H1 (cell line): ENCODE measurements at regions not wholly inside any gene's neighbourhood (a gene's known extent, or its start where the extent isn't known, plus 50 kb on each side); places are given as distances from the start of the nearest gene placed in this dataset.
"Not testable (repeated sequence)": the region's sequence is repeated elsewhere in the genome, so short reads cannot be mapped to it uniquely, and the experiment has no call there.

Source experiments
- CTCF ChIA-PET: fragments of 300-600 bp; sonication (Branson Sonifier 250); formaldehyde crosslinking; loops from one replicate; lab custom pipeline; 2021; ENCODE audit not compliant: partially characterized antibody; lab: Charles Lee
- POLR2A ChIA-PET: fragments of 300-600 bp; sonication (Branson Sonifier 250); formaldehyde crosslinking; loops from one replicate; lab custom pipeline; 2021; ENCODE audit warnings: inconsistent platforms; ENCODE audit not compliant: partially characterized antibody; lab: Charles Lee
- DNase-seq, 2 experiments: peaks; one replicate each; pipeline versions ENCODE4 v3.0.0 to v3.0.0-alpha.2; 2010 to 2022; ENCODE audit warnings: low spot score in 2 of 2, low read depth in 1 of 2, mixed read lengths in 1 of 2
- FAIRE-seq: peaks from 2 replicates; lab custom pipeline; 2011; peaks lifted over from hg19 to GRCh38; lab: Jason Lieb, UNC
- H2AFZ ChIP-seq: 2 replicates; pipeline ENCODE4 v1.8.1; 2012; ENCODE audit warnings: low read length, inconsistent platforms
- H2AK5ac ChIP-seq: 2 replicates; pipeline ENCODE4 v1.6.1; 2013; ENCODE audit warnings: low read depth, low read length
- H2BK120ac ChIP-seq: replicated peaks from 2 replicates; pipeline ENCODE3; 2013; ENCODE audit warnings: low read depth, low read length, inconsistent platforms
- H2BK12ac ChIP-seq: 2 replicates; pipeline ENCODE4 v1.6.1; 2013; ENCODE audit warnings: low read depth, low read length
- H2BK15ac ChIP-seq: 2 replicates; pipeline ENCODE4 v1.6.1; 2013; ENCODE audit warnings: low read length
- H2BK20ac ChIP-seq: 2 replicates; pipeline ENCODE4 v1.6.1; 2013; ENCODE audit warnings: low read length
- H2BK5ac ChIP-seq: 2 replicates; pipeline ENCODE4 v1.6.1; 2013; ENCODE audit warnings: low read depth, low read length
- H3K14ac ChIP-seq: 2 replicates; pipeline ENCODE4 v1.6.1; 2013; ENCODE audit warnings: inconsistent platforms; ENCODE audit not compliant: insufficient read length
- H3K18ac ChIP-seq: 2 replicates; pipeline ENCODE4 v1.6.1; 2013; ENCODE audit warnings: low read length; ENCODE audit errors: extremely low read depth
- H3K23ac ChIP-seq: 2 replicates; pipeline ENCODE4 v1.6.1; 2013; ENCODE audit warnings: inconsistent platforms; ENCODE audit not compliant: insufficient read length
- H3K23me2 ChIP-seq: 2 replicates; pipeline ENCODE4 v1.6.1; 2013; ENCODE audit warnings: low read depth, low read length
- H3K27ac ChIP-seq: 2 replicates; pipeline ENCODE4 v1.6.1; 2011; ENCODE audit warnings: low read depth, low read length, inconsistent platforms
- H3K27me3 ChIP-seq, 4 experiments: replicated peaks in 1 of 4; 1 replicate in 1 of 4; 2 replicates in 3 of 4; pipeline versions ENCODE4 v1.6.1 to v1.8.1; 2011 to 2013; ENCODE audit warnings: low read length in 3 of 4, mild to moderate bottlenecking in 3 of 4, inconsistent platforms in 2 of 4, mixed read lengths in 2 of 4, moderate library complexity in 1 of 4; ENCODE audit not compliant: control insufficient read depth in 3 of 4, insufficient read depth in 3 of 4; ENCODE audit errors: extremely low read depth in 1 of 4
- H3K36me3 ChIP-seq, 4 experiments: 2 replicates each; pipeline versions ENCODE4 v1.6.1 to v1.8.1; 2011 to 2013; ENCODE audit warnings: mild to moderate bottlenecking in 4 of 4, low read length in 3 of 4, moderate library complexity in 2 of 4, control low read depth in 1 of 4, inconsistent platforms in 1 of 4; ENCODE audit not compliant: insufficient read depth in 4 of 4, control insufficient read depth in 2 of 4
- H3K4ac ChIP-seq: replicated peaks from 2 replicates; pipeline ENCODE3; 2013; ENCODE audit warnings: low read length, low read depth, mixed read lengths, inconsistent platforms; ENCODE audit not compliant: insufficient read length
- H3K4me1 ChIP-seq, 4 experiments: replicated peaks in 1 of 4; 1 replicate in 1 of 4; 2 replicates in 3 of 4; pipeline versions ENCODE4 v1.6.1 to v1.8.1; 2011 to 2013; ENCODE audit warnings: low read length in 3 of 4, inconsistent platforms in 2 of 4, mixed read lengths in 1 of 4; ENCODE audit not compliant: insufficient read depth in 4 of 4, control insufficient read depth in 3 of 4
- H3K4me2 ChIP-seq, 2 experiments: 2 replicates each; pipeline versions ENCODE4 v1.6.1 to v1.8.1; 2011 to 2013; ENCODE audit warnings: low read depth in 2 of 2, low read length in 2 of 2, control low read depth in 1 of 2, inconsistent platforms in 1 of 2, mild to moderate bottlenecking in 1 of 2; ENCODE audit not compliant: insufficient read depth in 1 of 2
- H3K4me3 ChIP-seq, 4 experiments: fragments of 200-600, 300-600 bp in 1 of 4; sonication (generic), shearing (Covaris generic), sonication (Bioruptor Twin) in 1 of 4; 2 replicates each; pipeline versions ENCODE4 v1.5.1 to v1.8.1; 2011 to 2016; ENCODE audit warnings: low read length in 4 of 4, low read depth in 3 of 4, control low read depth in 2 of 4, inconsistent platforms in 2 of 4, mild to moderate bottlenecking in 2 of 4, mixed read lengths in 1 of 4, moderate library complexity in 1 of 4; ENCODE audit not compliant: insufficient read depth in 2 of 4; ENCODE audit errors: extremely low read depth in 1 of 4
- H3K56ac ChIP-seq: replicated peaks from 2 replicates; pipeline ENCODE3; 2013; ENCODE audit warnings: low read depth, mild to moderate bottlenecking, mixed read lengths, low read length, inconsistent platforms; ENCODE audit not compliant: insufficient read length
- H3K79me1 ChIP-seq: 2 replicates; pipeline ENCODE4 v1.6.1; 2013; ENCODE audit warnings: low read depth, low read length, control low read depth
- H3K79me2 ChIP-seq, 2 experiments: 2 replicates each; pipeline versions ENCODE4 v1.6.1 to v1.8.1; 2012 to 2013; ENCODE audit warnings: low read length in 2 of 2, mild to moderate bottlenecking in 2 of 2, inconsistent platforms in 1 of 2; ENCODE audit not compliant: insufficient read depth in 2 of 2, control insufficient read depth in 1 of 2
- H3K9ac ChIP-seq, 4 experiments: replicated peaks in 1 of 4; 1 replicate in 1 of 4; 2 replicates in 3 of 4; pipeline versions ENCODE4 v1.6.1 to v1.8.1; 2011 to 2013; ENCODE audit warnings: low read depth in 3 of 4, low read length in 3 of 4, control low read depth in 2 of 4, mild to moderate bottlenecking in 2 of 4, moderate library complexity in 2 of 4, inconsistent platforms in 1 of 4; ENCODE audit errors: extremely low read depth in 1 of 4
- H3K9me3 ChIP-seq, 2 experiments: 2 replicates each; pipeline versions ENCODE4 v1.6.1 to v1.8.1; 2012 to 2013; ENCODE audit warnings: mild to moderate bottlenecking in 2 of 2, moderate library complexity in 2 of 2, control low read depth in 1 of 2, inconsistent platforms in 1 of 2, low read depth in 1 of 2, low read length in 1 of 2, mixed read lengths in 1 of 2; ENCODE audit not compliant: insufficient read depth in 2 of 2
- H4K20me1 ChIP-seq, 2 experiments: replicated peaks in 1 of 2; 2 replicates each; pipeline versions ENCODE3 to v1.8.1; 2011 to 2013; ENCODE audit warnings: inconsistent platforms in 2 of 2, low read length in 2 of 2, mild to moderate bottlenecking in 1 of 2; ENCODE audit not compliant: insufficient read depth in 2 of 2, control insufficient read depth in 1 of 2
- H4K5ac ChIP-seq: 2 replicates; pipeline ENCODE4 v1.6.1; 2013; ENCODE audit warnings: low read length, low read depth, mixed read lengths, inconsistent platforms; ENCODE audit not compliant: insufficient read length
- H4K8ac ChIP-seq: 2 replicates; pipeline ENCODE4 v1.8.0; 2013; ENCODE audit warnings: mild to moderate bottlenecking, moderate library complexity, low read length, inconsistent platforms; ENCODE audit not compliant: insufficient read depth; ENCODE audit errors: extremely low read depth
- H4K91ac ChIP-seq: replicated peaks from 2 replicates; pipeline ENCODE3; 2013; ENCODE audit warnings: low read length, mixed read lengths, inconsistent platforms; ENCODE audit not compliant: insufficient read length
- WGBS, 2 experiments: shearing (Covaris generic) in 1 of 2; methylation state at CpG; one replicate each; pipeline versions ENCODE4 v1.1.6 to v1.1.7; 2013 to 2015; ENCODE audit warnings: low lambda C conversion rate in 2 of 2, mixed read lengths in 2 of 2, inconsistent platforms in 1 of 2, low coverage in 1 of 2, missing lambda C conversion rate in 1 of 2; ENCODE audit not compliant: insufficient replicate concordance in 2 of 2, insufficient coverage in 1 of 2, insufficient read length in 1 of 2; ENCODE audit errors: extremely low coverage in 1 of 2, missing lambda C conversion rate in 1 of 2; 5-methylcytosine and 5-hydroxymethylcytosine counted together

GRCh38 chr9:42697146-42697545, 513.7 kb downstream of the SPATA31A6 start:
- H2BK15ac ChIP-seq, H3K9me3 ChIP-seq, H2AFZ ChIP-seq, H3K27me3 ChIP-seq, H4K5ac ChIP-seq, H3K4me3 ChIP-seq, H4K8ac ChIP-seq, H2BK5ac ChIP-seq, H3K79me2 ChIP-seq, H3K36me3 ChIP-seq, H3K27ac ChIP-seq, H3K4ac ChIP-seq, H3K14ac ChIP-seq, H3K4me2 ChIP-seq, FAIRE-seq, H3K79me1 ChIP-seq, H3K18ac ChIP-seq, H2BK12ac ChIP-seq, H4K20me1 ChIP-seq, H3K23ac ChIP-seq, POLR2A ChIA-PET, H4K91ac ChIP-seq, H2BK20ac ChIP-seq, CTCF ChIA-PET, H3K23me2 ChIP-seq, H2AK5ac ChIP-seq, H3K56ac ChIP-seq, H3K4me1 ChIP-seq, H2BK120ac ChIP-seq, H3K9ac ChIP-seq, DNase-seq: not testable (repeated sequence)
- 76% methylated on average over 2 of the region's 2 CpGs; no CpG with 5 or more reads in 1 of the 2 experiments for WGBS, 2 experiments

DNA sequence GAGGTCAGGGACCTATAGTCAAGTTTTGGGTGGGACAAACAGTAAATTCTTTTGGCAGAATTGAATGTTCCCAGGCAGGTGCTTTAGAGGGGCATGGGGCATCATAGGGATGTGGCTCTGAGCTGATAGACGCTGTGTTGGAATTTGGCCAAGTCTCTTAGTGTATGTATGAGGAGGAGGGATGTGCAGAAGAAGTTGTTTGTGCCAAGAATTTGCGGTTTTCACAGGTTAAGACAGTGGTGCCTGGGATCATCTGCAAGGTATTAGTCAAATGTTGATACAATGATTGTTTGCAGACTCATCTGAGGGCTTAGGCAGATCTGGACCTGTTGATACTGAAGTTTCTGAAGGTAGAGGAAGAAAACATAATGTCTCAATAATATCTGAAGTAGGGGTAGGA, 519.4 kb downstream of the SPATA31A6 start:
- H2BK12ac ChIP-seq, H3K36me3 ChIP-seq, H2BK120ac ChIP-seq, H3K14ac ChIP-seq, H3K4me2 ChIP-seq, H3K4me3 ChIP-seq, H3K4me1 ChIP-seq, H3K18ac ChIP-seq, H3K27ac ChIP-seq, H3K4ac ChIP-seq, H2AK5ac ChIP-seq, H3K9ac ChIP-seq, H4K5ac ChIP-seq, H3K79me2 ChIP-seq, H3K23ac ChIP-seq, H2BK5ac ChIP-seq, H3K9me3 ChIP-seq, H3K56ac ChIP-seq, POLR2A ChIA-PET, H3K79me1 ChIP-seq, H4K91ac ChIP-seq, H2AFZ ChIP-seq, H3K27me3 ChIP-seq, CTCF ChIA-PET, DNase-seq, H3K23me2 ChIP-seq, H2BK15ac ChIP-seq, H2BK20ac ChIP-seq, H4K20me1 ChIP-seq, FAIRE-seq, H4K8ac ChIP-seq: not testable (repeated sequence)
- WGBS, 2 experiments: 70% methylated on average over 2 of the region's 2 CpGs; no CpG with 5 or more reads in 1 of the 2 experiments
